ENCODE measurements at regions not wholly inside any gene's neighbourhood (a gene's known extent, or its start where the extent isn't known, plus 50 kb on each side); places are given as distances from the start of the nearest gene placed in this dataset.

GRCh38 chr12:91841822-91842221, 303.8 kb downstream of the BTG1 start:
- in situ Hi-C loops (cut with MboI; ENCODE audit: low sequenced_read_pairs, unreplicated experiment): no loop called here
- no peak for DNase-seq (ENCODE audit: low spot score)
- no peak for TF ChIP-seq CTCF (IDR thresholded peaks at IDR 0.05; ENCODE audit: borderline replicate concordance, control extremely low read depth, extremely low read depth, insufficient read depth, missing control alignments)

GRCh38 chr12:91836696-91837095, 308.9 kb downstream of the BTG1 start:
- in situ Hi-C loops (cut with MboI; ENCODE audit: low sequenced_read_pairs, unreplicated experiment): no loop called here
- no peak for TF ChIP-seq CTCF (IDR thresholded peaks at IDR 0.05; ENCODE audit: borderline replicate concordance, control extremely low read depth, extremely low read depth, insufficient read depth, missing control alignments)

GRCh38 chr12:91836264-91836663, 309.4 kb downstream of the BTG1 start:
- in situ Hi-C loops (cut with MboI; ENCODE audit: low sequenced_read_pairs, unreplicated experiment): no loop called here
- no peak for DNase-seq (ENCODE audit: low spot score)
- TF ChIP-seq CTCF (IDR thresholded peaks at IDR 0.05; ENCODE audit: borderline replicate concordance, control extremely low read depth, extremely low read depth, insufficient read depth, missing control alignments): no peak

More at GRCh38 chr12:91836696-91837095, 308.9 kb downstream of the BTG1 start:
- DNase-seq (ENCODE audit: low spot score): no peak

GRCh38 chr12:91835693-91836092, 310.0 kb downstream of the BTG1 start:
- in situ Hi-C loops (cut with MboI; ENCODE audit: low sequenced_read_pairs, unreplicated experiment): no loop called here
- DNase-seq (ENCODE audit: low spot score): no peak
- TF ChIP-seq CTCF (IDR thresholded peaks at IDR 0.05; ENCODE audit: borderline replicate concordance, control extremely low read depth, extremely low read depth, insufficient read depth, missing control alignments): no peak

GRCh38 chr12:91833780-91834359, 311.8 kb downstream of the BTG1 start:
- TF ChIP-seq CTCF (IDR thresholded peaks at IDR 0.05; ENCODE audit: borderline replicate concordance, control extremely low read depth, extremely low read depth, insufficient read depth, missing control alignments): no peak
- no peak for DNase-seq (ENCODE audit: low spot score)
- in situ Hi-C loops (cut with MboI; ENCODE audit: low sequenced_read_pairs, unreplicated experiment): no loop called here

- in situ Hi-C loops (cut with MboI; ENCODE audit: low sequenced_read_pairs, unreplicated experiment): no loop called here
- no peak for TF ChIP-seq CTCF (IDR thresholded peaks at IDR 0.05; ENCODE audit: borderline replicate concordance, control extremely low read depth, extremely low read depth, insufficient read depth, missing control alignments)
- DNase-seq (ENCODE audit: low spot score): no peak
Observed at GRCh38 chr12:91825999-91826398, 319.6 kb downstream of the BTG1 start.

All from GM13976 (cell line).